ENCODE measurements at regions not wholly inside any gene's neighbourhood (a gene's known extent, or its start where the extent isn't known, plus 50 kb on each side); places are given as distances from the start of the nearest gene placed in this dataset.

GRCh38 chr1:208531003-208531750, 287.0 kb upstream of the PLXNA2 start:
- TF ChIP-seq CTCF (IDR thresholded peaks at IDR 0.05) (no peak), EP300 (IDR thresholded peaks at IDR 0.05) (no peak)
